ENCODE measurements at regions not wholly inside any gene's neighbourhood (a gene's known extent, or its start where the extent isn't known, plus 50 kb on each side); places are given as distances from the start of the nearest gene placed in this dataset.

GRCh38 chr18:39647627-39648534 is 2082.3 kb upstream of the CELF4 start:
- Histone ChIP-seq H3K27ac (ENCODE audit: low read depth) (peak overlapping the region; percentile 76), H3K79me2 (replicated peaks; ENCODE audit: insufficient read depth) (no peaks in the 10 kb centered on the region), H4K20me1 (replicated peaks; ENCODE audit: insufficient read depth) (no peaks in the 10 kb centered on the region), H2AFZ (no peak overlapping the region), H3K4me3 (no peak overlapping the region), H3K4me2 (peak overlapping the region; percentile 30; the same call in 1 of the 2 replicates), H3K36me3 (ENCODE audit: insufficient read depth) (no peaks in the 10 kb centered on the region), H3K4me1 (ENCODE audit: insufficient read depth) (peaks cover 11% of the 10 kb centered on the region; the same call in 1 of the 2 replicates), H3K9me2 (ENCODE audit: insufficient read depth) (no peaks in the 10 kb centered on the region), H3K27me3 (ENCODE audit: insufficient read depth) (no peaks in the 10 kb centered on the region), H3F3A (replicated peaks; ENCODE audit: low read depth) (no peaks in the 10 kb centered on the region)
- Mint-ChIP-seq H3K4me3 (no peak overlapping the region), H3K27ac (no peak overlapping the region), H3K36me3 (ENCODE audit: low read depth) (no peaks in the 10 kb centered on the region), H3K9me3 (no peaks in the 10 kb centered on the region; the same call in 1 of the 3 replicates), H3K27me3 (ENCODE audit: insufficient read depth, low read depth, poor library complexity) (no peaks in the 10 kb centered on the region), H3K4me1 (peaks cover 9% of the 10 kb centered on the region)
- TF ChIP-seq NANOG (IDR thresholded peaks at IDR 0.05; ENCODE audit: borderline replicate concordance) (no peak), CTCF (conservative IDR thresholded peaks at IDR 0.05; ENCODE audit: low read depth in 2 of 2) (no peak), ZNF114 (CRISPR knock-in tag; IDR thresholded peaks at IDR 0.05) (no peak), REST (IDR thresholded peaks at IDR 0.05; ENCODE audit: unreplicated experiment) (no peak), ETS1 (IDR thresholded peaks at IDR 0.05) (no peak)
- ATAC-seq = peak; percentile 58
- peak; percentile 63 for DNase-seq (ENCODE audit: low spot score)

GRCh38 chr18:39638224-39638623 is 2072.6 kb upstream of the CELF4 start:
- Histone ChIP-seq H3K4me2 (no peak overlapping the region), H3K4me3 (no peak overlapping the region), H3K27ac (ENCODE audit: low read depth) (no peak overlapping the region), H3K9me2 (ENCODE audit: insufficient read depth) (no peaks in the 10 kb centered on the region), H4K20me1 (replicated peaks; ENCODE audit: insufficient read depth) (no peaks in the 10 kb centered on the region), H3K79me2 (replicated peaks; ENCODE audit: insufficient read depth) (no peaks in the 10 kb centered on the region), H3K4me1 (ENCODE audit: insufficient read depth) (no peaks in the 10 kb centered on the region), H2AFZ (no peak overlapping the region), H3K27me3 (ENCODE audit: insufficient read depth) (no peaks in the 10 kb centered on the region), H3K36me3 (ENCODE audit: insufficient read depth) (no peaks in the 10 kb centered on the region), H3F3A (replicated peaks; ENCODE audit: low read depth) (no peaks in the 10 kb centered on the region)
- DNase-seq (ENCODE audit: low spot score) (no peak), ATAC-seq (no peak)
- Mint-ChIP-seq H3K9me3 (no peaks in the 10 kb centered on the region), H3K27me3 (ENCODE audit: insufficient read depth, low read depth, poor library complexity) (peaks cover 2% of the 10 kb centered on the region), H3K4me1 (no peaks in the 10 kb centered on the region), H3K4me3 (no peak overlapping the region), H3K27ac (no peak overlapping the region), H3K36me3 (ENCODE audit: low read depth) (no peaks in the 10 kb centered on the region)
- TF ChIP-seq REST (IDR thresholded peaks at IDR 0.05; ENCODE audit: unreplicated experiment) (no peak), EZH2phosphoT487 (IDR thresholded peaks at IDR 0.05; ENCODE audit: unreplicated experiment) (no peak), EZH2 (IDR thresholded peaks at IDR 0.05; ENCODE audit: low read depth, unreplicated experiment) (no peak), ZNF331 (CRISPR knock-in tag; IDR thresholded peaks at IDR 0.05; ENCODE audit: low read depth) (no peak), ZNF114 (CRISPR knock-in tag; IDR thresholded peaks at IDR 0.05) (no peak)

Data from GM23338 (cell line).